Neural progenitor cell (in vitro differentiated cells): ENCODE measurements at regions not wholly inside any gene's neighbourhood (a gene's known extent, or its start where the extent isn't known, plus 50 kb on each side); places are given as distances from the start of the nearest gene placed in this dataset.

Source experiments
- EZH2 ChIP-seq: fragments of 200-600 bp; sonication (generic); IDR thresholded peaks from 2 replicates; pipeline ENCODE4 v1.6.1; 2017; ENCODE audit warnings: antibody characterized with exemption, mild to moderate bottlenecking, moderate library complexity
- TF ChIP-seq, protein P1 (sequence below): fragments of 200-600 bp; sonication (generic); IDR thresholded peaks from 2 replicates; pipeline ENCODE4 v1.5.1; 2017; ENCODE audit warnings: antibody characterized with exemption, mild to moderate bottlenecking

DNA sequence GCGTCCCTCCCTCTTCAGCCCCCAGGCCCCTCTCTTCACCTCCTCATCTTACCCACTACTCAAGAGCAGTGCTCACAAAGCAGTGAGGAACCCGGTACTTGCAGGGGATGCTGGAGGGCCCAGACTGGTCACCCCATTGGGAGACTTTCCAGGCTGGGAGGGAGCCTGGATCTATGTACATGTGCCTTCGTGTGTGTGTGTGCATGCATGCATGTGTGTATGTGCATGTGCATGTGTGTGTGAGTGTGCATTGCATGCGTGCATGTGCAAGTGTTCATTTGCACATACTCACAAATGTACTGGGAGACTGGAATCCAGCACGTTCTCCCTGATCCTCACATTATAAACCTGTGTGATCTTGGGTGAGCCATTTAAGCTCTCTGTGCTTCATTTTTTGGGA is 696.0 kb upstream of the EEF2KMT start:
- TF ChIP-seq, protein P1, sequence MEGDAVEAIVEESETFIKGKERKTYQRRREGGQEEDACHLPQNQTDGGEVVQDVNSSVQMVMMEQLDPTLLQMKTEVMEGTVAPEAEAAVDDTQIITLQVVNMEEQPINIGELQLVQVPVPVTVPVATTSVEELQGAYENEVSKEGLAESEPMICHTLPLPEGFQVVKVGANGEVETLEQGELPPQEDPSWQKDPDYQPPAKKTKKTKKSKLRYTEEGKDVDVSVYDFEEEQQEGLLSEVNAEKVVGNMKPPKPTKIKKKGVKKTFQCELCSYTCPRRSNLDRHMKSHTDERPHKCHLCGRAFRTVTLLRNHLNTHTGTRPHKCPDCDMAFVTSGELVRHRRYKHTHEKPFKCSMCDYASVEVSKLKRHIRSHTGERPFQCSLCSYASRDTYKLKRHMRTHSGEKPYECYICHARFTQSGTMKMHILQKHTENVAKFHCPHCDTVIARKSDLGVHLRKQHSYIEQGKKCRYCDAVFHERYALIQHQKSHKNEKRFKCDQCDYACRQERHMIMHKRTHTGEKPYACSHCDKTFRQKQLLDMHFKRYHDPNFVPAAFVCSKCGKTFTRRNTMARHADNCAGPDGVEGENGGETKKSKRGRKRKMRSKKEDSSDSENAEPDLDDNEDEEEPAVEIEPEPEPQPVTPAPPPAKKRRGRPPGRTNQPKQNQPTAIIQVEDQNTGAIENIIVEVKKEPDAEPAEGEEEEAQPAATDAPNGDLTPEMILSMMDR: no peak
- no peak for TF ChIP-seq EZH2
